ENCODE measurements at regions not wholly inside any gene's neighbourhood (a gene's known extent, or its start where the extent isn't known, plus 50 kb on each side); places are given as distances from the start of the nearest gene placed in this dataset.

- TF ChIP-seq POLR2A (IDR thresholded peaks at IDR 0.05) (no peak), CTCF (IDR thresholded peaks at IDR 0.05) (no peak)
These were observed 202.0 kb upstream of the GRID2 start for GRCh38 chr4:92101737-92102172.

Data from heart left ventricle (tissue), 13 donors.